ENCODE measurements at regions not wholly inside any gene's neighbourhood (a gene's known extent, or its start where the extent isn't known, plus 50 kb on each side); places are given as distances from the start of the nearest gene placed in this dataset.

- TF ChIP-seq, protein P1, sequence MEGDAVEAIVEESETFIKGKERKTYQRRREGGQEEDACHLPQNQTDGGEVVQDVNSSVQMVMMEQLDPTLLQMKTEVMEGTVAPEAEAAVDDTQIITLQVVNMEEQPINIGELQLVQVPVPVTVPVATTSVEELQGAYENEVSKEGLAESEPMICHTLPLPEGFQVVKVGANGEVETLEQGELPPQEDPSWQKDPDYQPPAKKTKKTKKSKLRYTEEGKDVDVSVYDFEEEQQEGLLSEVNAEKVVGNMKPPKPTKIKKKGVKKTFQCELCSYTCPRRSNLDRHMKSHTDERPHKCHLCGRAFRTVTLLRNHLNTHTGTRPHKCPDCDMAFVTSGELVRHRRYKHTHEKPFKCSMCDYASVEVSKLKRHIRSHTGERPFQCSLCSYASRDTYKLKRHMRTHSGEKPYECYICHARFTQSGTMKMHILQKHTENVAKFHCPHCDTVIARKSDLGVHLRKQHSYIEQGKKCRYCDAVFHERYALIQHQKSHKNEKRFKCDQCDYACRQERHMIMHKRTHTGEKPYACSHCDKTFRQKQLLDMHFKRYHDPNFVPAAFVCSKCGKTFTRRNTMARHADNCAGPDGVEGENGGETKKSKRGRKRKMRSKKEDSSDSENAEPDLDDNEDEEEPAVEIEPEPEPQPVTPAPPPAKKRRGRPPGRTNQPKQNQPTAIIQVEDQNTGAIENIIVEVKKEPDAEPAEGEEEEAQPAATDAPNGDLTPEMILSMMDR (IDR thresholded peaks at IDR 0.05) = no peak
- no peak for TF ChIP-seq POLR2A (IDR thresholded peaks at IDR 0.05)
Measured at GRCh38 chr16:51010817-51011216, 140.3 kb downstream of the SALL1 start.

Measured in tibial nerve (tissue), 3 donors.